HG03196 (cell line): ENCODE measurements at regions not wholly inside any gene's neighbourhood (a gene's known extent, or its start where the extent isn't known, plus 50 kb on each side); places are given as distances from the start of the nearest gene placed in this dataset.

ENCODE experiments used
- ATAC-seq: cut with Tn5 transposase; IDR thresholded peaks from one replicate; pipeline ENCODE4 v1.9.1; 2021; ENCODE audit not compliant: unreplicated experiment

- no peak for ATAC-seq
Observed at GRCh38 chr12:11565752-11566151, 83.7 kb upstream of the ETV6 start.

GRCh38 chr12:11568155-11568761 is 81.2 kb upstream of the ETV6 start:
- ATAC-seq: peak; percentile 11

- peak; percentile 92 for ATAC-seq
Observed at GRCh38 chr12:11568762-11569478, 80.6 kb upstream of the ETV6 start.

GRCh38 chr12:11569716-11570115 is 79.8 kb upstream of the ETV6 start:
- ATAC-seq: no peak

- ATAC-seq: no peak
Observed at GRCh38 chr12:11573880-11574279, 75.6 kb upstream of the ETV6 start.

DNA sequence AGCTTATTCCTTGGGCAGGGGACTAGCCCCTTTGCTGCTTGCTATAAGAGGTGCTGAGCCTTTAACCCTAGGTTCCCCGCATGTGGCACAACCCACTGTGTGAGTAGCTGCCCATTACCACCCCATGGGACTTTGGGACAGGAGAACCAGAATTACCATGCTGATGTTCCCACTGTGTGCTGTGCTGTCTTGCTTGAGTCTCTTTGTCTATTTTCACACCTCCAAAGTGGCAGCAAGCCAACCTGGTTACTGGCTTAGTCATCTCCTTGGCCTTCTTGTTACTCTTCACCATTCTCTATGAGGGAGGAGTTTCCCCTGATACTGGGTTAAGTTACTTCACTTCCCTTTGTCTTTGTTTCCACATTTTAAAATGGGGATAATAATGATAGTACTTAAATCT is 73.4 kb upstream of the ETV6 start:
- ATAC-seq: no peak

DNA sequence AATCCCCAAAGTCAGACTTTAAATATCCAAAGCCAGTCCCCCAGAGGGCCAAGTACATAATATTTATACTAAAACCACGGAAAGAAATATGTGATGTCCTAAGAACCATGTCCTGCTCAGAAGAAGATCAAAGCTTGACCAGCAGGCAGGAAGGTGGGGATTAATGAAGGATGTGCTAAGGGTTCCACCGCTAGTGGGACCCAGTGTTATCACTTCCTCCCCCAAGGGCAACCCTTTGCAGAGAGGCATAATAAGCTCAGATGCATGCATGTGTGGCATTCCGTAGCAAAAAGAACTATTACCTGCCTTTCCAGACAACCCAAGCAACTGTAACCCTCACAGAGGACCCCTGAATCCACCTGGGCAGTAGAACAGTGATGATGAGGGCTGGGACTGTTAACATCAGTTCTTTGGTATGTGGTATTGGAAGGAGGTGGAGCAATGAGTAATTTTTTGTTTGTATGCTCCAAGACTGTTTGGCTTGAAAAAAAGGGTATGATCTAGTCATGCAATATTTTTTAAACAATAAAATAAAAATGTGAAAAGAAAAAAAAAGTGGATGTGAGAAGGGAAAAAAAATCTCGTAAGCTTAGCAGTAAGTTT is 71.7 kb upstream of the ETV6 start:
- ATAC-seq: no peak

DNA sequence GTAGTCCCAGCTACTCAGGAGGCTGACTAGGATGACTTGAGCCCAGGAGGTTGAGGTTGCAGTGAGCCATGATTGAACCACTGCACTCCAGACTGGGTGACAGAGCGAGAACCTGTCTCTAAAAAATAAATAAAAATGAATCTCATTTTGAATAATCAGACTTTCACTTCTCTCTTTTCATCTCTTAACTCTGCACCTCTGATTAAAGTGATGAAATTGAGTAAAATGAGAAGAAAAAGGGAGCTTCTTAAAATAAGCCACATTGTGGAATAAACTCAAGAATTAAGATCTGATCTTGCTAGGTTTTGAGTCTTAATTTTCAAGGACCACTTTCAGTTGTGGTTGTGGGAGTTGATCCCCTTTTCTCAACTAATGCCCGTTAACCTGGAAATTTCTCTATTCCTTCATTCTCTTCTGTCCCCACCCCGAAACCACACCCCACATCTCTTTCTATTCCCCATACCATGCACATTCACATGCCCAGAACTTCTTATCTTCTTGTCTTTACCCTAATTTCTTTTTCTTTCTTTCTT is 70.9 kb upstream of the ETV6 start:
- ATAC-seq: peak; percentile 54

DNA sequence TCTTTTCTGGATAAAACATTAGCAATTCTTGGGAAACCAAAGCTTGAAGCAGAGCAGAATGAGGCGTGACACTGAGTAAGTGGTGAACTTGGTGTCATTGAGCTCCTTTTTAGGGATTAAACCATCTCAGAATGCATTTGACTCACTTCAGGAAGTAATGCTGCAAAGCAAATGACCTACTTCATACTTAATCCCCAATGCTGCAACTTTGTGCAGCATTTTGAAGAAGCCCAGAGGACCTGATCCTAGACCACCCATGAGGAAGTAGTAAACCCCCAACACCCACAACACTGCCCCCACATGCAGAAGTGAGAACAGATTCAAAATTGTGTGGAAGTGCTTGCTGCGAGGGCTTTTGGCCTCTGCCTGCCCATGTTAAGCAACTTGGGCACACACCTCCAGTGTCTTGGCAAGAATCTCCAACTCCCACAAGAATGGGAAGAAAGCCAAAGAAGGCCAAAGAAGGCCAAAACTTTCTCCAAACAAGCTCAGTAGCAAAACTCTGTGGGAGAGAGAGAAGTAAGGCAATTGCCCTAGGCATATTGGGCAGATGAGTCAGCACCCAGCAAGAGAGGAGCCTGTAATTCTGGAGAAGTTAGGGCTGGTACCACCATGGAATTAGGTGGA is 69.2 kb upstream of the ETV6 start:
- ATAC-seq: no peak

DNA sequence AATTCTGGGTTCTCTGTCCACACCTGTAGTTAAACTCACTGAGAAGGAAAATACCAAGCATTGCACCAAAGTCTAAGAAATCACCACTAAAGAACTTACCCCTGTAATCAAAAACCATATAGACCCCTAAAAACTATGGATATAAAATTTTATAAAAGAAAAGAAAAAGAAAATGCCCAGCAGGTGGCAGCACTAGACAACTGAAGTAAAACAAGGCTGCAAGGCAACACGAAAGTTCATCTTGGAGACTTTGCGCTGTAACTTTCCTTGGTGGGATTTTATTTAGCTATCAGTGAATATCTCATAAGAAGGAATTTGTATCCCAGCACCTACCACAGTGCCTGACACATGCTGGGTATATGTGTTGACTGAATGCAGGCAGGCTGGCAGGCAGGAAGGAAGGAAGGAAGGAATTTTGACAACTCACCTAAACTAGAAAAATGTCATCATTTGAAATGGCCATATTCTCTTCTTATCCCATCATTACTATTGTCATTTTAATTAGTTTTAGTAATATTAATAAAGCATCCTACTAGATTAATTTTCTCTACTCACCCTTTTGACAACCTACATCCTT is 68.2 kb upstream of the ETV6 start:
- ATAC-seq: no peak

DNA sequence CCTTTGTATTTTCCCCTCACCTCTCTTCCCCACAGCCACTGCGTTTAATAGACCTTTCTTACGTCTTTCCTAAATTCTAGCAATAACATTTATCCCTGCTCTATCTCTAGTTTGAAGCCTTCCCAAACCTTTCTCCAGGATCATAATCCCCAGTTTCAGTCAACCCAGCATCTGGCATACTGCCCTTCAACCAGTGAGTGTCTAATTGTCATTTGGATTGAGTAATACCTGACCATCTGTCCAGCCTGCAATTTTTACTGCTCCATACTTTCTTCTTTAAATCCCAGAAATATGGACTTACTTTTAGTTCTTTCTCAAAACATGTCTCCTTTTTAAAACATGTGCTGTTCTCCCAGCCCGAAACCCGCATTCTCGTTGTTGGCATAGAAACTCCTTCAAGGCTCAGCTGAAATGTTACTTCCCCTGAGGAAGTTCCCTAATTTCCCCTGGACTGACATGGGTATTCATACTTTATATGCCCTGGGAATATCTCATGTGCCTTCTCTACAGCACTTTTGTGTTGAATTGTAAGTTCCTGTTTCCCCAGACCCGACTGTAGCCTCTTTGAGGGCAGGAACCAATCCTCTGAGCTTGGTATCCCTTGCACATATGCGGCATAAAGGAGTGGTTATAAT is 65.1 kb upstream of the ETV6 start:
- no peak for ATAC-seq

DNA sequence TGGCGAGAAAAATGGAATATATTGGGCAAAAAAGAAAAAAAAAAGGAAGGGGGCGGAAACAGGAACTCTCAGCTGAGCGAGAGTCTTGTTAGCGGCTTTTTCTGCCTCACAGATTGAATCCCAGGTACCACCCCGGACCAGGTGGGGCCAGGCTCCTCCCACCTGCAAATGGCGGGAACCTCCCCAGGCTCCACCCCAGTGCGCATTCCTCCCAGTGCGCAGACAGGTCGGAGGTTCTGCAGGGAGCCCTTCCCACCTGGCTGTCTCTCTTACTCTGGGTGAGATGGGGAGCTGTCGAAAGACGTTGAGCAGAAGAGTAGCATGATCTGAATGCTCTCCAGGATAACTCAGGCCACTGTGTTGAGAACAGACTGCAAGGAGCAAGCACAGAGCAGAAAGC is 57.0 kb upstream of the ETV6 start:
- ATAC-seq: no peak

- no peak for ATAC-seq
Observed at GRCh38 chr12:11593013-11593412, 56.5 kb upstream of the ETV6 start.

DNA sequence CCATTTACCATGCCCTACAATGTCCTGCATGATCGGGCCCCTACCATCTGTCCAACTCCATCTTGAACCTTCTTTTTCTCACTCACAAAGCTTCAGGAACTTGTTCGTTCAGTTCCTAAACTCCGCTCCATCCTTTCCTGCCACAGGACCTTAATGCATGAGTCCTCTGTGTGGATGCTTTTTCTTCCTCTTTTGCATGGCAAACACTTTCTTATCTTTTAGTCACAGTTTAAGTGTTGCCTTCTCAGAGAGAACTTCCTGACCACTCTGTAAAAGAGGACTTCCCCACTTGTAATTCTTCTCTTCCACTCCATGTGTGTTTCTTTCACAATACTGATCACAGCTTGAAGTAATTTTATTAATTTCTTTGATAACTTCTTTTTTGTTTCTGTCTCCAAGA is 54.4 kb upstream of the ETV6 start:
- no peak for ATAC-seq

DNA sequence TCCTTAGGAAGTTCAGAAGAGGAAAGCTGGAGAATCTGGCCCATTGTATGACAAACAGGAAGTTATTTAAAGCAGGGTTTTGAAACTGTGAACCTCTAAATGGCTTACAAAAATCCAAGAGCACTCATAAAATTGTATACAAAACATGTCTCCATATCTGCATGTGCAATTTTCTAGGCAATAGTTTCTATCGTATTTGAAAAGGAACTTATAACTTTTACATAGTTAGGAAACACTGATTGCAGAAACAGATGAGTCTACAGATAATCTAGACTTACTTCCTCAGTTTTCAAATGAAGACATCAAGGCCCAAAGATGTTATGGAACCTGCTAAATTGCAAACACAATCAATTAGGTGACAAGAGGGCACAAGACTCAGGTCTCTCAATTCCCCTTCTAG is 53.3 kb upstream of the ETV6 start:
- ATAC-seq: no peak

DNA sequence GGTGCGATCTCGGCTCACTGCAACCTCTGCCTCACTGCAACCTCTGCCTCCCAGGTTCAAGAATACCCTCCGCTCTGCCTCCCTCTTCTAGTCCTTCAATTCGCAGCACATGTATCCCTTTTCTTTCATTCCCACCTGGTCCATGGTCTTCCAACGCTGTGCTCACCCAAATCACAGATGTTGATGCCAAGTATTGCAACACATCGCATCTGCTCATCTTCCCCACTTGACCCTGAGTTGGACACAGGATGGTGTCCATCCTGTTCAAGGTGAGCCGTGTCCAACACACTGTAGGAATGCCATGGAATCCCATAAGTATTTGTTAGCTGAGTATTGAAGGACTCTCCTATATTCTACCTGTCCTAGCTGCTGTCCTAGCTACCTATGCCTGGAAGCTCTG is 50.6 kb upstream of the ETV6 start:
- no peak for ATAC-seq
